Glutamatergic neuron (in vitro differentiated cells): ENCODE measurements at regions not wholly inside any gene's neighbourhood (a gene's known extent, or its start where the extent isn't known, plus 50 kb on each side); places are given as distances from the start of the nearest gene placed in this dataset.

Experiments used
- DNase-seq: peaks from one replicate; pipeline ENCODE4 v3.0.0; 2022
- H3K27ac Mint-ChIP-seq: one replicate; pipeline ENCODE4 v1.8.0; 2020; ENCODE audit warnings: mild to moderate bottlenecking, mixed read lengths, inconsistent platforms; ENCODE audit not compliant: unreplicated experiment
- H3K27me3 Mint-ChIP-seq: one replicate; pipeline ENCODE4 v1.8.0; 2020; ENCODE audit warnings: mild to moderate bottlenecking, moderate library complexity, mixed read lengths, inconsistent platforms; ENCODE audit not compliant: unreplicated experiment
- H3K36me3 Mint-ChIP-seq: one replicate; pipeline ENCODE4 v1.8.0; 2020; ENCODE audit warnings: mild to moderate bottlenecking, mixed read lengths, inconsistent platforms; ENCODE audit not compliant: unreplicated experiment
- H3K4me1 Mint-ChIP-seq: one replicate; pipeline ENCODE4 v1.8.0; 2020; ENCODE audit warnings: mild to moderate bottlenecking, low read depth, mixed read lengths, inconsistent platforms; ENCODE audit not compliant: unreplicated experiment
- H3K4me3 Mint-ChIP-seq: one replicate; pipeline ENCODE4 v1.8.0; 2020; ENCODE audit warnings: mild to moderate bottlenecking, mixed read lengths, inconsistent platforms; ENCODE audit not compliant: unreplicated experiment
- H3K9me3 Mint-ChIP-seq: one replicate; pipeline ENCODE4 v1.8.0; 2020; ENCODE audit warnings: mild to moderate bottlenecking, moderate library complexity, mixed read lengths, inconsistent platforms; ENCODE audit not compliant: unreplicated experiment
- CTCF ChIP-seq: fragments of 200-600 bp; sonication (generic); IDR thresholded peaks from one replicate; pipeline ENCODE4 v1.5.0; 2021; ENCODE audit not compliant: partially characterized antibody, unreplicated experiment

- no peak for DNase-seq
- no peak overlapping the region for H3K27ac Mint-ChIP-seq
- H3K36me3 Mint-ChIP-seq: peaks cover 7% of the 10 kb centered on the region
- no peaks in the 10 kb centered on the region for H3K9me3 Mint-ChIP-seq
- H3K27me3 Mint-ChIP-seq: peaks cover 5% of the 10 kb centered on the region
- no peak overlapping the region for H3K4me3 Mint-ChIP-seq
- TF ChIP-seq CTCF: no peak
- peaks cover 7% of the 10 kb centered on the region for H3K4me1 Mint-ChIP-seq
These were observed 64.3 kb upstream of the PLCL2 start for GRCh38 chr3:16820485-16820884.

- DNase-seq: no peak
- peaks cover 7% of the 10 kb centered on the region for H3K36me3 Mint-ChIP-seq
- no peak overlapping the region for H3K4me3 Mint-ChIP-seq
- no peak for TF ChIP-seq CTCF
- no peaks in the 10 kb centered on the region for H3K9me3 Mint-ChIP-seq
- H3K4me1 Mint-ChIP-seq: peaks cover 7% of the 10 kb centered on the region
- peaks cover 5% of the 10 kb centered on the region for H3K27me3 Mint-ChIP-seq
- H3K27ac Mint-ChIP-seq: no peak overlapping the region
These were observed 63.7 kb upstream of the PLCL2 start for GRCh38 chr3:16821053-16821452.

- TF ChIP-seq CTCF: no peak
- Mint-ChIP-seq H3K9me3 (peaks cover 3% of the 10 kb centered on the region), H3K4me3 (no peak overlapping the region), H3K4me1 (peaks cover 7% of the 10 kb centered on the region), H3K36me3 (peaks cover 7% of the 10 kb centered on the region), H3K27ac (no peak overlapping the region), H3K27me3 (peaks cover 5% of the 10 kb centered on the region)
- DNase-seq: no peak
These were observed 60.6 kb upstream of the PLCL2 start for GRCh38 chr3:16824081-16824696.

GRCh38 chr3:16825617-16826204 is 59.0 kb upstream of the PLCL2 start:
- Mint-ChIP-seq H3K4me1 (peaks cover 7% of the 10 kb centered on the region), H3K9me3 (peaks cover 3% of the 10 kb centered on the region), H3K27ac (no peak overlapping the region), H3K36me3 (peaks cover 7% of the 10 kb centered on the region), H3K4me3 (no peak overlapping the region), H3K27me3 (peaks cover 5% of the 10 kb centered on the region)
- TF ChIP-seq CTCF: no peak
- DNase-seq: no peak

- TF ChIP-seq CTCF: peak; percentile 59
- Mint-ChIP-seq H3K36me3 (no peaks in the 10 kb centered on the region), H3K4me1 (peaks cover 9% of the 10 kb centered on the region), H3K27me3 (no peaks in the 10 kb centered on the region), H3K9me3 (peaks cover 3% of the 10 kb centered on the region), H3K4me3 (no peak overlapping the region), H3K27ac (no peak overlapping the region)
- DNase-seq: peak; percentile 63
These were observed 55.9 kb upstream of the PLCL2 start for GRCh38 chr3:16828815-16829214.
